GM23338 (cell line): ENCODE measurements at regions not wholly inside any gene's neighbourhood (a gene's known extent, or its start where the extent isn't known, plus 50 kb on each side); places are given as distances from the start of the nearest gene placed in this dataset.

Experiments
- NANOG ChIP-seq: IDR thresholded peaks from 2 replicates; pipeline ENCODE4 v1.6.1; 2016; ENCODE audit warnings: antibody characterized with exemption, borderline replicate concordance
- TF ChIP-seq, protein P1 (sequence below), 2 experiments: fragments of 200-600 bp in 1 of 2; sonication (generic) in 1 of 2; conservative IDR thresholded peaks; 2 replicates each; pipeline versions ENCODE4 v1.5.1 to v1.6.1; 2016 to 2017; ENCODE audit warnings: antibody characterized with exemption in 2 of 2, low read depth in 2 of 2, mild to moderate bottlenecking in 2 of 2, moderate library complexity in 1 of 2

DNA sequence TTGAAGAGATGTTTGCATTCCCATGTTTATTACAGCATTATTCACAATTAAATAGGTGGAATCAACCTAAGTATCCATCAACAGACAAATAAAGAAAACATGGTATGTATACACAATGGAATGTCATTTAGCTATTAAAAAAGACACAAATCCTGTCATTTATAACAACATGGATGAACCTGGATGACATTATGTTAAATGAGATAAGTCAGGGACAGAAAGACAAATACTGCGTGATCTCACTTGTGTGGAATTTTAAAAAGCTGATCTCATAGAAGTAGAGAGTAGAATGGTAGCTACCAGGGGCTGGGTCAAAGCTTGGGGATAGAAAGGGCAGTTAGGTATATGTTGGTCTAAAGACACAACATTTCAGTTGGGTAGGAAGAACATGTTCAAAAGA is 376.3 kb downstream of the EPHA4 start:
- TF ChIP-seq, protein P1, sequence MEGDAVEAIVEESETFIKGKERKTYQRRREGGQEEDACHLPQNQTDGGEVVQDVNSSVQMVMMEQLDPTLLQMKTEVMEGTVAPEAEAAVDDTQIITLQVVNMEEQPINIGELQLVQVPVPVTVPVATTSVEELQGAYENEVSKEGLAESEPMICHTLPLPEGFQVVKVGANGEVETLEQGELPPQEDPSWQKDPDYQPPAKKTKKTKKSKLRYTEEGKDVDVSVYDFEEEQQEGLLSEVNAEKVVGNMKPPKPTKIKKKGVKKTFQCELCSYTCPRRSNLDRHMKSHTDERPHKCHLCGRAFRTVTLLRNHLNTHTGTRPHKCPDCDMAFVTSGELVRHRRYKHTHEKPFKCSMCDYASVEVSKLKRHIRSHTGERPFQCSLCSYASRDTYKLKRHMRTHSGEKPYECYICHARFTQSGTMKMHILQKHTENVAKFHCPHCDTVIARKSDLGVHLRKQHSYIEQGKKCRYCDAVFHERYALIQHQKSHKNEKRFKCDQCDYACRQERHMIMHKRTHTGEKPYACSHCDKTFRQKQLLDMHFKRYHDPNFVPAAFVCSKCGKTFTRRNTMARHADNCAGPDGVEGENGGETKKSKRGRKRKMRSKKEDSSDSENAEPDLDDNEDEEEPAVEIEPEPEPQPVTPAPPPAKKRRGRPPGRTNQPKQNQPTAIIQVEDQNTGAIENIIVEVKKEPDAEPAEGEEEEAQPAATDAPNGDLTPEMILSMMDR (conservative IDR thresholded peaks at IDR 0.05; ENCODE audit: low read depth in 2 of 2): no peak
- no peak for TF ChIP-seq NANOG
